ENCODE measurements at regions not wholly inside any gene's neighbourhood (a gene's known extent, or its start where the extent isn't known, plus 50 kb on each side); places are given as distances from the start of the nearest gene placed in this dataset.

GRCh38 chr21:31490443-31490842 is 146.4 kb upstream of the TIAM1 start:
- no peak for TF ChIP-seq OSR1 (CRISPR knock-in tag; IDR thresholded peaks at IDR 0.05)
- TF ChIP-seq PATZ1 (CRISPR knock-in tag; IDR thresholded peaks at IDR 0.05; ENCODE audit: borderline replicate concordance) = no peak
- TF ChIP-seq ESRRG (CRISPR knock-in tag; IDR thresholded peaks at IDR 0.05) = no peak
- no peak for TF ChIP-seq GLIS3 (CRISPR knock-in tag; IDR thresholded peaks at IDR 0.05)
- no peak for TF ChIP-seq ARNTL (CRISPR knock-in tag; IDR thresholded peaks at IDR 0.05; ENCODE audit: borderline replicate concordance, low read depth)
- TF ChIP-seq ZNF8 (CRISPR knock-in tag; IDR thresholded peaks at IDR 0.05) = no peak
- no peak for TF ChIP-seq SNAI2 (CRISPR knock-in tag; IDR thresholded peaks at IDR 0.05)
- TF ChIP-seq POU6F1 (CRISPR knock-in tag; IDR thresholded peaks at IDR 0.05; ENCODE audit: borderline replicate concordance, low read depth) = no peak

Data from SK-N-SH treated with all-trans-retinoic acid at 6 μM for 48 hours (cell line).